Hepatocyte (in vitro differentiated cells): ENCODE measurements at regions not wholly inside any gene's neighbourhood (a gene's known extent, or its start where the extent isn't known, plus 50 kb on each side); places are given as distances from the start of the nearest gene placed in this dataset.
"Not testable (repeated sequence)": the region's sequence is repeated elsewhere in the genome, so short reads cannot be mapped to it uniquely, and the experiment has no call there.

Experiments used
- EZH2 ChIP-seq: fragments of 200-600 bp; sonication (generic); IDR thresholded peaks from 2 replicates; pipeline ENCODE4 v1.6.1; 2016; ENCODE audit warnings: antibody characterized with exemption, mild to moderate bottlenecking, borderline replicate concordance
- EZH2phosphoT487 ChIP-seq: fragments of 200-600 bp; sonication (generic); IDR thresholded peaks from one replicate; pipeline ENCODE4 v1.6.1; 2018; ENCODE audit warnings: antibody characterized with exemption, mild to moderate bottlenecking, low read depth, moderate library complexity; ENCODE audit not compliant: unreplicated experiment, severe bottlenecking
- TF ChIP-seq, protein P1 (sequence below): fragments of 200-600 bp; sonication (generic); IDR thresholded peaks from 2 replicates; pipeline ENCODE4 v1.5.1; 2016; ENCODE audit warnings: antibody characterized with exemption, mild to moderate bottlenecking; ENCODE audit not compliant: poor library complexity

DNA sequence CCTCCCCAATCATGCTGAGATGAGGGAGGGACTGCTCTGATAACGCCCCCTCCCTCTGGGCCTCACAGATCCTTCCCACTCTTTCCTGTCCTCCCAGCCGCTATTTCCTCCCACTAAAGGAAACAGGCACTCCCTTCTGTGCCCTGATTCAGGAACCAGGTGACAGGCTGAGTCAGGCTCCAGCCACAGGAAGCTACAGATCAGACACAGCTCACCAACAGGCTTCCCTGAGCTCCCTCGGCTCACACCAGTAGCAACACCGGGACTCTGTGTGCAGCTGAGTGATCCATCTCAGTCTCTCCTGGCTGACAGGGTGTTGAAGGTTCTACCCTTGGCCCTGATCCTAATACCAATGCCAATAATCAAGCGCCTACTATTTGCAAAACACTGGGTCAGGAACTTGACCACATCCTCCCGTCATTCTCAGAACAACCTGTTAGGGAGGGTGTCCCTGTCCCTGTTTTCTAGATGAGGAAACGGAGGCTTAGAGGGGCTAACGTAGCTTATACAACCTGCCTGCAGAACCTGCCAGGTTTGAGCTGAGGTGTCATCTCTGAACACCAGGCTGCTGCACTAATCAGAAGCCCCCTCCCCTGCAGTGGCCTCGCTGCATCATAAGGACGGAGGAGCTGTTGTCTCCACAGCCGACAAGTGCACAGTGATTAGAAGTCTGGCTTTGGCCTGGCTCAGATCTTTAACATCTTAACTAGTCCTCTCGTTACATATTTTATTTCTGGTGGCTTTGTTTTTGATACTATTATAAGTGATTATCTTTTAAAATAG, 126.3 kb downstream of the LRRC37A3 start:
- TF ChIP-seq, protein P1, sequence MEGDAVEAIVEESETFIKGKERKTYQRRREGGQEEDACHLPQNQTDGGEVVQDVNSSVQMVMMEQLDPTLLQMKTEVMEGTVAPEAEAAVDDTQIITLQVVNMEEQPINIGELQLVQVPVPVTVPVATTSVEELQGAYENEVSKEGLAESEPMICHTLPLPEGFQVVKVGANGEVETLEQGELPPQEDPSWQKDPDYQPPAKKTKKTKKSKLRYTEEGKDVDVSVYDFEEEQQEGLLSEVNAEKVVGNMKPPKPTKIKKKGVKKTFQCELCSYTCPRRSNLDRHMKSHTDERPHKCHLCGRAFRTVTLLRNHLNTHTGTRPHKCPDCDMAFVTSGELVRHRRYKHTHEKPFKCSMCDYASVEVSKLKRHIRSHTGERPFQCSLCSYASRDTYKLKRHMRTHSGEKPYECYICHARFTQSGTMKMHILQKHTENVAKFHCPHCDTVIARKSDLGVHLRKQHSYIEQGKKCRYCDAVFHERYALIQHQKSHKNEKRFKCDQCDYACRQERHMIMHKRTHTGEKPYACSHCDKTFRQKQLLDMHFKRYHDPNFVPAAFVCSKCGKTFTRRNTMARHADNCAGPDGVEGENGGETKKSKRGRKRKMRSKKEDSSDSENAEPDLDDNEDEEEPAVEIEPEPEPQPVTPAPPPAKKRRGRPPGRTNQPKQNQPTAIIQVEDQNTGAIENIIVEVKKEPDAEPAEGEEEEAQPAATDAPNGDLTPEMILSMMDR = not testable (repeated sequence)
- TF ChIP-seq EZH2, EZH2phosphoT487: not testable (repeated sequence)
